SK-N-SH (cell line): ENCODE measurements at regions not wholly inside any gene's neighbourhood (a gene's known extent, or its start where the extent isn't known, plus 50 kb on each side); places are given as distances from the start of the nearest gene placed in this dataset.

Source experiments
- CTCF ChIA-PET: fragments of 300-600, 350-600 bp; formaldehyde crosslinking; extraction: SDS; loops from one replicate; lab custom pipeline; 2021; lab: Yijun Ruan, JAX
- POLR2A ChIA-PET: fragments of 350-600 bp; sonication (Branson Sonifier 250); formaldehyde crosslinking; extraction: SDS; loops from one replicate; lab custom pipeline; 2020; ENCODE audit warnings: antibody characterized with exemption, inconsistent platforms; lab: Yijun Ruan, JAX
- DNase-seq: peaks from one replicate; pipeline ENCODE4 v3.0.0; 2012
- H2AFZ ChIP-seq: fragments of 200-600 bp; sonication (generic); 2 replicates; pipeline ENCODE4 v1.8.1; 2016; ENCODE audit warnings: antibody characterized with exemption, mild to moderate bottlenecking, low read depth
- H3F3A ChIP-seq: fragments of 200-600 bp; sonication (generic); replicated peaks from 2 replicates; pipeline ENCODE3; 2016; ENCODE audit warnings: antibody characterized with exemption, mild to moderate bottlenecking; ENCODE audit not compliant: insufficient read depth
- H3K27ac ChIP-seq, 2 experiments: fragments of 200-500 bp in 1 of 2; fragments of 200-600 bp in 1 of 2; sonication (Bioruptor generic) in 1 of 2; sonication (generic), shearing (Covaris generic) in 1 of 2; 2 replicates each; pipeline versions ENCODE4 v1.5.1 to v1.6.1; 2014 to 2016; ENCODE audit warnings: low read depth in 2 of 2, inconsistent platforms in 1 of 2, low read length in 1 of 2, mild to moderate bottlenecking in 1 of 2, mixed read lengths in 1 of 2
- H3K27me3 ChIP-seq: fragments of 200-600 bp; sonication (generic), shearing (Covaris generic); 2 replicates; pipeline ENCODE4 v1.6.1; 2016; ENCODE audit warnings: mixed run types; ENCODE audit not compliant: insufficient read depth
- H3K36me3 ChIP-seq, 2 experiments: fragments of 200-500 bp in 1 of 2; fragments of 200-600 bp in 1 of 2; sonication (Bioruptor generic) in 1 of 2; sonication (generic) in 1 of 2; replicated peaks in 1 of 2; 2 replicates each; pipeline versions ENCODE3 to v1.5.1; 2014 to 2016; ENCODE audit warnings: low read length in 1 of 2, mild to moderate bottlenecking in 1 of 2; ENCODE audit not compliant: insufficient read depth in 2 of 2, control insufficient read depth in 1 of 2
- H3K4me1 ChIP-seq, 2 experiments: fragments of 200-500 bp in 1 of 2; fragments of 200-600 bp in 1 of 2; sonication (Bioruptor generic) in 1 of 2; sonication (generic), shearing (Covaris generic) in 1 of 2; 2 replicates each; pipeline versions ENCODE4 v1.5.1 to v1.6.1; 2014 to 2016; ENCODE audit warnings: low read depth in 1 of 2, low read length in 1 of 2, mixed run types in 1 of 2; ENCODE audit not compliant: insufficient read depth in 2 of 2, control insufficient read depth in 1 of 2
- H3K4me2 ChIP-seq: fragments of 200-600 bp; sonication (generic), shearing (Covaris generic); 2 replicates; pipeline ENCODE4 v1.6.1; 2017; ENCODE audit warnings: mixed run types
- H3K4me3 ChIP-seq, 2 experiments: fragments of 200-500 bp in 1 of 2; fragments of 200-600 bp in 1 of 2; sonication (Bioruptor generic) in 1 of 2; sonication (generic), shearing (Covaris generic) in 1 of 2; 2 replicates each; pipeline versions ENCODE4 v1.5.1 to v1.8.1; 2014 to 2016; ENCODE audit warnings: low read depth in 2 of 2, inconsistent platforms in 1 of 2, low read length in 1 of 2, mild to moderate bottlenecking in 1 of 2, mixed read lengths in 1 of 2, moderate library complexity in 1 of 2
- H3K79me2 ChIP-seq: fragments of 200-600 bp; sonication (generic); 2 replicates; pipeline ENCODE4 v1.8.1; 2017; ENCODE audit warnings: mild to moderate bottlenecking; ENCODE audit not compliant: insufficient read depth
- H3K9ac ChIP-seq: fragments of 200-600 bp; sonication (generic); 2 replicates; pipeline ENCODE4 v1.6.1; 2017; ENCODE audit warnings: mixed run types
- H3K9me2 ChIP-seq: fragments of 200-600 bp; sonication (generic); 2 replicates; pipeline ENCODE4 v1.6.1; 2017; ENCODE audit warnings: mixed run types
- H3K9me3 ChIP-seq: fragments of 200-600 bp; sonication (generic); 2 replicates; pipeline ENCODE4 v1.6.1; 2017; ENCODE audit warnings: mixed run types, mild to moderate bottlenecking, moderate library complexity
- H4K20me1 ChIP-seq: fragments of 200-600 bp; sonication (generic); 2 replicates; pipeline ENCODE4 v1.6.1; 2017; ENCODE audit warnings: mild to moderate bottlenecking, mixed run types; ENCODE audit not compliant: insufficient read depth
- ELF1 ChIP-seq: IDR thresholded peaks from 2 replicates; pipeline ENCODE4 v1.4.0; 2012
- EP300 ChIP-seq, 2 experiments: IDR thresholded peaks; 2 replicates each; pipeline versions ENCODE4 v1.4.0 to v1.6.1; 2012; ENCODE audit warnings: borderline replicate concordance in 1 of 2, low read depth in 1 of 2, low read length in 1 of 2
- FOSL2 ChIP-seq: IDR thresholded peaks from 2 replicates; pipeline ENCODE4 v1.4.0; 2012; ENCODE audit warnings: low read depth, mild to moderate bottlenecking, moderate library complexity, borderline replicate concordance
- FOXJ3 ChIP-seq: sonication (generic); formaldehyde crosslinking; IDR thresholded peaks from 2 replicates; pipeline ENCODE4 v1.5.1; 2020; ENCODE audit warnings: mild to moderate bottlenecking, missing genetic modification reagents
- FOXM1 ChIP-seq: IDR thresholded peaks from 2 replicates; pipeline ENCODE4 v1.4.0; 2012; ENCODE audit warnings: low read depth, mild to moderate bottlenecking
- GATA2 ChIP-seq: sonication (generic); formaldehyde crosslinking; IDR thresholded peaks from 2 replicates; pipeline ENCODE4 v1.5.0; 2020; ENCODE audit warnings: mild to moderate bottlenecking, missing genetic modification reagents
- MEF2A ChIP-seq: IDR thresholded peaks from 2 replicates; pipeline ENCODE4 v1.4.0; 2012; ENCODE audit warnings: low read depth, borderline replicate concordance
- MXI1 ChIP-seq: IDR thresholded peaks from 2 replicates; pipeline ENCODE4 v1.6.1; 2012; ENCODE audit warnings: mild to moderate bottlenecking, low read depth, low read length, improper control_type of control experiment
- PBX3 ChIP-seq: IDR thresholded peaks from 2 replicates; pipeline ENCODE4; 2012
- RFX5 ChIP-seq: IDR thresholded peaks from 2 replicates; pipeline ENCODE4 v1.6.1; 2012; ENCODE audit warnings: mild to moderate bottlenecking, improper control_type of control experiment, low read length
- RXRA ChIP-seq: IDR thresholded peaks from 2 replicates; pipeline ENCODE4 v1.4.0; 2012; ENCODE audit warnings: low read depth, mild to moderate bottlenecking, borderline replicate concordance
- SIN3A ChIP-seq: IDR thresholded peaks from 2 replicates; pipeline ENCODE4 v1.6.1; 2012; ENCODE audit warnings: low read depth, mild to moderate bottlenecking, low read length, moderate library complexity, borderline replicate concordance
- SMC3 ChIP-seq: IDR thresholded peaks from 2 replicates; pipeline ENCODE4 v1.6.1; 2012; ENCODE audit warnings: low read depth, low read length, improper control_type of control experiment
- TAF1 ChIP-seq: IDR thresholded peaks from 2 replicates; pipeline ENCODE4 v1.6.1; 2012; ENCODE audit warnings: low read depth, mild to moderate bottlenecking, low read length, moderate library complexity, borderline replicate concordance
- TCF12 ChIP-seq: IDR thresholded peaks from 2 replicates; pipeline ENCODE4 v1.4.0; 2012
- TEAD4 ChIP-seq: IDR thresholded peaks from 2 replicates; pipeline ENCODE4 v1.4.0; 2012; ENCODE audit warnings: mild to moderate bottlenecking, borderline replicate concordance; ENCODE audit not compliant: insufficient read depth
- USF2 ChIP-seq: fragments of 150-350 bp; IDR thresholded peaks from 2 replicates; pipeline ENCODE4 v1.6.1; 2017; ENCODE audit warnings: antibody characterized with exemption, low read length, low read depth, borderline replicate concordance
- WGBS: methylation state at CpG from one replicate; pipeline ENCODE4 v1.1.6; 2017; ENCODE audit warnings: low lambda C conversion rate; 5-methylcytosine and 5-hydroxymethylcytosine counted together
- TF ChIP-seq, protein P1 (sequence below): IDR thresholded peaks from 2 replicates; pipeline ENCODE4 v1.6.1; 2012; ENCODE audit warnings: mild to moderate bottlenecking, low read depth, low read length, moderate library complexity
- TF ChIP-seq, protein P2 (sequence below): fragments of 150-350 bp; IDR thresholded peaks from 2 replicates; pipeline ENCODE4 v1.6.1; 2016; ENCODE audit warnings: mild to moderate bottlenecking, low read depth, low read length

DNA sequence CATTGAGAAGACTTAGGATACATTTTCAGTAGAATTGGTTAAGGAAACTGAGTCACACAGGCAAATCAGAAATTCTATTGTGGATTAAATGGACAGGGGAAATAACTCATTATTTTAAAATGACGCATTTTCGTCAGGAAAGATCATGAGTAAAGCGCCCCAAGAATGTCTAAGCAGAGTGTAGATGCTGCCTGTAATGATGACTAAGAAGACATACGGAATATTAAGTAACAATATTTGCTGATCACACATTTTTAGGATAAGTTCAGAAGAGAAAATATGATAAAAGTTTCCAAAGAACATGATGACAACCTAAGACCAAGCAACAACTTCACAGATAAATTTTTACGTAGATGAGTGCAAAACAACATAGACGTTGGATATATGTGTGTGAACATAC, 596.3 kb upstream of the TENM3 start:
- TF ChIP-seq FOXJ3 (CRISPR knock-in tag) (no peak), FOSL2 (peak; percentile 32), TCF12 (peak; percentile 28), GATA2 (CRISPR knock-in tag) (no peak), PBX3 (0 out of 2 replicates have a peak, but pooled peaks have one; percentile 20), SIN3A (no peak)
- TF ChIP-seq, protein P1, sequence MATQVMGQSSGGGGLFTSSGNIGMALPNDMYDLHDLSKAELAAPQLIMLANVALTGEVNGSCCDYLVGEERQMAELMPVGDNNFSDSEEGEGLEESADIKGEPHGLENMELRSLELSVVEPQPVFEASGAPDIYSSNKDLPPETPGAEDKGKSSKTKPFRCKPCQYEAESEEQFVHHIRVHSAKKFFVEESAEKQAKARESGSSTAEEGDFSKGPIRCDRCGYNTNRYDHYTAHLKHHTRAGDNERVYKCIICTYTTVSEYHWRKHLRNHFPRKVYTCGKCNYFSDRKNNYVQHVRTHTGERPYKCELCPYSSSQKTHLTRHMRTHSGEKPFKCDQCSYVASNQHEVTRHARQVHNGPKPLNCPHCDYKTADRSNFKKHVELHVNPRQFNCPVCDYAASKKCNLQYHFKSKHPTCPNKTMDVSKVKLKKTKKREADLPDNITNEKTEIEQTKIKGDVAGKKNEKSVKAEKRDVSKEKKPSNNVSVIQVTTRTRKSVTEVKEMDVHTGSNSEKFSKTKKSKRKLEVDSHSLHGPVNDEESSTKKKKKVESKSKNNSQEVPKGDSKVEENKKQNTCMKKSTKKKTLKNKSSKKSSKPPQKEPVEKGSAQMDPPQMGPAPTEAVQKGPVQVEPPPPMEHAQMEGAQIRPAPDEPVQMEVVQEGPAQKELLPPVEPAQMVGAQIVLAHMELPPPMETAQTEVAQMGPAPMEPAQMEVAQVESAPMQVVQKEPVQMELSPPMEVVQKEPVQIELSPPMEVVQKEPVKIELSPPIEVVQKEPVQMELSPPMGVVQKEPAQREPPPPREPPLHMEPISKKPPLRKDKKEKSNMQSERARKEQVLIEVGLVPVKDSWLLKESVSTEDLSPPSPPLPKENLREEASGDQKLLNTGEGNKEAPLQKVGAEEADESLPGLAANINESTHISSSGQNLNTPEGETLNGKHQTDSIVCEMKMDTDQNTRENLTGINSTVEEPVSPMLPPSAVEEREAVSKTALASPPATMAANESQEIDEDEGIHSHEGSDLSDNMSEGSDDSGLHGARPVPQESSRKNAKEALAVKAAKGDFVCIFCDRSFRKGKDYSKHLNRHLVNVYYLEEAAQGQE = no peak
- Histone ChIP-seq H3K9ac (no peak overlapping the region), H3F3A (no peaks in the 10 kb centered on the region), H3K4me3 (no peak overlapping the region), H4K20me1 (no peaks in the 10 kb centered on the region), H3K4me1 (no peaks in the 10 kb centered on the region), H3K36me3 (no peaks in the 10 kb centered on the region), H3K9me2 (no peaks in the 10 kb centered on the region), H3K27ac (no peak overlapping the region), H3K27me3 (no peaks in the 10 kb centered on the region), H2AFZ (no peak overlapping the region), H3K9me3 (no peaks in the 10 kb centered on the region), H3K4me2 (no peak overlapping the region), H3K79me2 (no peaks in the 10 kb centered on the region)
- 61% methylated on average over 6 of the region's 6 CpGs for WGBS
- DNase-seq = no peak
- CTCF ChIA-PET = no interaction called here
- POLR2A ChIA-PET = no interaction called here

- Histone ChIP-seq H3K79me2 (no peaks in the 10 kb centered on the region), H2AFZ (no peak overlapping the region), H3K4me1 (no peaks in the 10 kb centered on the region), H3K4me2 (no peak overlapping the region), H3K36me3 (no peaks in the 10 kb centered on the region), H3K9me2 (no peaks in the 10 kb centered on the region), H3F3A (no peaks in the 10 kb centered on the region), H3K9ac (no peak overlapping the region), H3K4me3 (no peak overlapping the region), H4K20me1 (no peaks in the 10 kb centered on the region), H3K9me3 (no peaks in the 10 kb centered on the region), H3K27me3 (no peaks in the 10 kb centered on the region), H3K27ac (no peak overlapping the region)
- ChIA-PET POLR2A (no interaction called here), CTCF (interaction anchor here (0.7 kb wide), 1 partner anchor 18 kb away, joined by 3 read pairs; no protein-coding TSS in a partner anchor)
- WGBS = 85% methylated on average over 19 of the region's 19 CpGs
- no peak for DNase-seq
- no peak for TF ChIP-seq USF2
- TF ChIP-seq PBX3 = no peak
- no peak for TF ChIP-seq FOSL2
- no peak for TF ChIP-seq MXI1
- TF ChIP-seq RFX5 = no peak
- TF ChIP-seq TAF1 = no peak
- no peak for TF ChIP-seq SIN3A
- TF ChIP-seq FOXM1 = no peak
- TF ChIP-seq TEAD4 = no peak
- TF ChIP-seq MEF2A = no peak
- no peak for TF ChIP-seq ELF1
- TF ChIP-seq, protein P2, sequence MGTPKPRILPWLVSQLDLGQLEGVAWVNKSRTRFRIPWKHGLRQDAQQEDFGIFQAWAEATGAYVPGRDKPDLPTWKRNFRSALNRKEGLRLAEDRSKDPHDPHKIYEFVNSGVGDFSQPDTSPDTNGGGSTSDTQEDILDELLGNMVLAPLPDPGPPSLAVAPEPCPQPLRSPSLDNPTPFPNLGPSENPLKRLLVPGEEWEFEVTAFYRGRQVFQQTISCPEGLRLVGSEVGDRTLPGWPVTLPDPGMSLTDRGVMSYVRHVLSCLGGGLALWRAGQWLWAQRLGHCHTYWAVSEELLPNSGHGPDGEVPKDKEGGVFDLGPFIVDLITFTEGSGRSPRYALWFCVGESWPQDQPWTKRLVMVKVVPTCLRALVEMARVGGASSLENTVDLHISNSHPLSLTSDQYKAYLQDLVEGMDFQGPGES = no peak
- TF ChIP-seq RXRA = no peak
- no peak for TF ChIP-seq SMC3
- TF ChIP-seq EP300 (IDR thresholded peaks at IDR 0.05; ENCODE audit: borderline replicate concordance in 1 of 2, low read depth in 1 of 2, low read length in 1 of 2) = no peak
Observed at GRCh38 chr4:181647396-181648147, 595.6 kb upstream of the TENM3 start.
